ENCODE measurements at regions not wholly inside any gene's neighbourhood (a gene's known extent, or its start where the extent isn't known, plus 50 kb on each side); places are given as distances from the start of the nearest gene placed in this dataset.
"Not testable (repeated sequence)": the region's sequence is repeated elsewhere in the genome, so short reads cannot be mapped to it uniquely, and the experiment has no call there.

GRCh38 chr7:148472406-148472805 is 118.2 kb upstream of the C7orf33 start:
- no peak for DNase-seq (ENCODE audit: low read depth in 2 of 2)

GRCh38 chr7:148473703-148474480 is 116.7 kb upstream of the C7orf33 start:
- DNase-seq (ENCODE audit: low read depth in 2 of 2): no peak

- DNase-seq (ENCODE audit: low read depth in 2 of 2): no peak
Observed at GRCh38 chr7:148474481-148475025, 116.0 kb upstream of the C7orf33 start.

- DNase-seq (ENCODE audit: low read depth in 2 of 2): no peak
Observed at GRCh38 chr7:148478551-148478950, 112.0 kb upstream of the C7orf33 start.

- DNase-seq (ENCODE audit: low read depth in 2 of 2): no peak
Observed at GRCh38 chr7:148480479-148481146, 110.0 kb upstream of the C7orf33 start.

GRCh38 chr7:148481147-148481526 is 109.4 kb upstream of the C7orf33 start:
- DNase-seq (ENCODE audit: low read depth in 2 of 2): no peak

GRCh38 chr7:148481971-148482626 is 108.5 kb upstream of the C7orf33 start:
- no peak for DNase-seq (ENCODE audit: low read depth in 2 of 2)

- no peak for DNase-seq (ENCODE audit: low read depth in 2 of 2)
Observed at GRCh38 chr7:148483515-148484308, 106.9 kb upstream of the C7orf33 start.

- DNase-seq (ENCODE audit: low read depth in 2 of 2): no peak
Observed at GRCh38 chr7:148484486-148484885, 106.1 kb upstream of the C7orf33 start.

- DNase-seq (ENCODE audit: low read depth in 2 of 2): no peak
Observed at GRCh38 chr7:148485618-148486017, 104.9 kb upstream of the C7orf33 start.

GRCh38 chr7:148486937-148487336 is 103.6 kb upstream of the C7orf33 start:
- DNase-seq (ENCODE audit: low read depth in 2 of 2): no peak

GRCh38 chr7:148487912-148488311 is 102.7 kb upstream of the C7orf33 start:
- DNase-seq (ENCODE audit: low read depth in 2 of 2): no peak

- no peak for DNase-seq (ENCODE audit: low read depth in 2 of 2)
Observed at GRCh38 chr7:148489678-148490077, 100.9 kb upstream of the C7orf33 start.

- no peak for DNase-seq (ENCODE audit: low read depth in 2 of 2)
Observed at GRCh38 chr7:148492157-148492860, 98.3 kb upstream of the C7orf33 start.

- DNase-seq (ENCODE audit: low read depth in 2 of 2): no peak
Observed at GRCh38 chr7:148495605-148496004, 95.0 kb upstream of the C7orf33 start.

- DNase-seq (ENCODE audit: low read depth in 2 of 2): no peak
Observed at GRCh38 chr7:148500978-148501377, 89.6 kb upstream of the C7orf33 start.

GRCh38 chr7:148503900-148504487 is 86.6 kb upstream of the C7orf33 start:
- DNase-seq (ENCODE audit: low read depth in 2 of 2): no peak

- DNase-seq (ENCODE audit: low read depth in 2 of 2): no peak
Observed at GRCh38 chr7:148505645-148506375, 84.8 kb upstream of the C7orf33 start.

GRCh38 chr7:148507064-148507573 is 83.4 kb upstream of the C7orf33 start:
- DNase-seq (ENCODE audit: low read depth in 2 of 2): not testable (repeated sequence)

GRCh38 chr7:148507787-148508186 is 82.8 kb upstream of the C7orf33 start:
- no peak for DNase-seq (ENCODE audit: low read depth in 2 of 2)
